ENCODE measurements at regions not wholly inside any gene's neighbourhood (a gene's known extent, or its start where the extent isn't known, plus 50 kb on each side); places are given as distances from the start of the nearest gene placed in this dataset.

GRCh38 chr6:14255916-14256315, 138.3 kb downstream of the CD83 start:
- Histone ChIP-seq H3K9me3 (no peaks in the 10 kb centered on the region), H3K27me3 (no peaks in the 10 kb centered on the region), H3K27ac (no peak overlapping the region), H3K4me3 (no peak overlapping the region), H3K4me1 (no peaks in the 10 kb centered on the region), H3K36me3 (ENCODE audit: low read depth, missing control alignments) (no peaks in the 10 kb centered on the region)
- intact Hi-C loops (cut with DNase I; ENCODE audit: low total_unique reads) = no loop called here
- DNase-seq = no peak
- WGBS, 2 donors = 88 to 94% methylated on average over 6 of the region's 6 CpGs
- TF ChIP-seq POLR2A (IDR thresholded peaks at IDR 0.05) (no peak), CTCF (IDR thresholded peaks at IDR 0.05) (no peak)

- Histone ChIP-seq H3K27me3 (no peaks in the 10 kb centered on the region), H3K27ac (no peak overlapping the region), H3K4me3 (no peak overlapping the region), H3K36me3 (ENCODE audit: low read depth, missing control alignments) (no peaks in the 10 kb centered on the region), H3K9me3 (no peaks in the 10 kb centered on the region), H3K4me1 (no peaks in the 10 kb centered on the region)
- 54 to 57% methylated on average over 2 of the region's 2 CpGs for WGBS, 2 donors
- DNase-seq = no peak
- intact Hi-C loops (cut with DNase I; ENCODE audit: low total_unique reads) = no loop called here
- no peak for TF ChIP-seq POLR2A (IDR thresholded peaks at IDR 0.05)
- no peak for TF ChIP-seq CTCF (IDR thresholded peaks at IDR 0.05)
These were observed 140.5 kb downstream of the CD83 start for GRCh38 chr6:14258117-14258516.

- Histone ChIP-seq H3K27me3 (no peaks in the 10 kb centered on the region), H3K9me3 (no peaks in the 10 kb centered on the region), H3K36me3 (ENCODE audit: low read depth, missing control alignments) (no peaks in the 10 kb centered on the region), H3K4me1 (no peaks in the 10 kb centered on the region), H3K27ac (no peak overlapping the region), H3K4me3 (no peak overlapping the region)
- intact Hi-C loops (cut with DNase I; ENCODE audit: low total_unique reads) = no loop called here
- WGBS, 2 donors = 81 to 87% methylated on average over 10 to 12 of the region's 12 CpGs
- no peak for DNase-seq
- TF ChIP-seq CTCF (IDR thresholded peaks at IDR 0.05) (no peak), POLR2A (IDR thresholded peaks at IDR 0.05) (no peak)
These were observed 141.4 kb downstream of the CD83 start for GRCh38 chr6:14258695-14259593.

- H3K36me3 ChIP-seq (ENCODE audit: low read depth, missing control alignments) = no peaks in the 10 kb centered on the region
- TF ChIP-seq CTCF (IDR thresholded peaks at IDR 0.05) (no peak), POLR2A (IDR thresholded peaks at IDR 0.05) (no peak)
- no peaks in the 10 kb centered on the region for H3K27me3 ChIP-seq
- intact Hi-C loops (cut with DNase I; ENCODE audit: low total_unique reads) = no loop called here
- H3K4me3 ChIP-seq = no peak overlapping the region
- no peaks in the 10 kb centered on the region for H3K4me1 ChIP-seq
- DNase-seq = no peak
- no peak overlapping the region for H3K27ac ChIP-seq
- 89 to 90% methylated on average over 8 of the region's 8 CpGs for WGBS, 2 donors
- H3K9me3 ChIP-seq = no peaks in the 10 kb centered on the region
These were observed 142.1 kb downstream of the CD83 start for GRCh38 chr6:14259594-14260152.
